Kidney capillary endothelial cell (primary cell): ENCODE measurements at regions not wholly inside any gene's neighbourhood (a gene's known extent, or its start where the extent isn't known, plus 50 kb on each side); places are given as distances from the start of the nearest gene placed in this dataset.

Experiments used
- DNase-seq: peaks from one replicate; pipeline ENCODE4 v3.0.0-alpha.2; 2018; ENCODE audit warnings: low spot score

DNA sequence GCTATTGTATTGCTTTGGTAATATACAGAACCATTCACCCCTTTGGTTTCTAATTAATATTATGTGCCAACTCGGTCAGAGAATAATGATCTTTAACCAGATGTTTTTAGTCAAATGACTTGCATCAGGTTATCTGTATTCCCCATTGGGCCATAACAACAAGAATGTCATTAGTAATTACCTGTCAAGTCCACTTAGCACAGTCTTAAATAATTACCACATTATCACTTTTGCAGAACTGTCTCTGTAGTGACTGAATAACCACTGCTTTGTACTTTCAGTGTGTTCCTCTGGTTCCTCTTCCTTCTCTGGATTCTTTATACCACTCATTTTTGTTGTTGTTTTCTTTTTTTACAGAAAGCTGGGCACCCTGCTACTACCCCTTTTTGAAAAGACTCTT is 257.7 kb upstream of the SPOCK3 start:
- no peak for DNase-seq

- DNase-seq: no peak
Observed at GRCh38 chr4:167509551-167509950, 275.3 kb upstream of the SPOCK3 start.

- no peak for DNase-seq
Observed at GRCh38 chr4:167524091-167524490, 289.8 kb upstream of the SPOCK3 start.

GRCh38 chr4:167537761-167538160 is 303.5 kb upstream of the SPOCK3 start:
- no peak for DNase-seq

DNA sequence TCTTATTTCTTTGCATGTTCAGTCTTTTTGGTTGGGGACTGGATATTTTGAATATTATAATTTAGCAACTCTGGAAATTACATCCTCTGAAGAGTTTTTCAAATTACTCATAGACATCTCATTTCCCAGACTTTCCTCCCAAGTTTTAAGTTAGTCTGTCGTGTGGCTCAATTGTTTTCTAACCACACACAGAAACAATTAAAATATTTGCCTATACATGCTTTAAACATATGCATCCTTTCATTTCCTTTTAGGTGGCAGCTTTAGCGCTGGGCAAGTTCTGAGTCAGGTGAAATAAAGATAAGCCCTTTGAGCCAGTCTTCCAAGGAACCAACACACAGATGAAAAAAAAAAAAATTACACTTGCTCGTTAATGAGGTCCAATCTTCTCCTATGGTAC is 307.0 kb upstream of the SPOCK3 start:
- DNase-seq: no peak

- DNase-seq: no peak
Observed at GRCh38 chr4:167544391-167544790, 310.1 kb upstream of the SPOCK3 start.

DNA sequence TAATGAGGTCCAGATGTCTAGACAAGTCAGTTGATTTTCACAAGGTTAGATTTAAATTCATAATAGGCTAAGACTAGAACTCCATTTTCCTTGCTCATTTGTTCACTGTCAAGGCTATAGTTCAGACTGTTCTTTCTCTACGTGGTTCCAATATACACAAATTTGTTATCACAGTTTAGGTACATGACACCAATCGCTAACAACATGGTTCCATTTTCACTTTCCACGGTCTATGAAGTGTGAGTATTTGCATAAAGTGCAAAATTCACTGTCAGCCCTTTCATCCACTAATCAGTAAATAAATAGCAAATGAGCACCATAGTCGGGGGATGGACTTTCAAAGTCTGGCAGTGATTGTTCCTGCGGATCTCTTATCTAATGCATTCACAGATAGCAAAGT is 315.7 kb upstream of the SPOCK3 start:
- DNase-seq: no peak

- no peak for DNase-seq
Observed at GRCh38 chr4:167555338-167556022, 321.2 kb upstream of the SPOCK3 start.

DNA sequence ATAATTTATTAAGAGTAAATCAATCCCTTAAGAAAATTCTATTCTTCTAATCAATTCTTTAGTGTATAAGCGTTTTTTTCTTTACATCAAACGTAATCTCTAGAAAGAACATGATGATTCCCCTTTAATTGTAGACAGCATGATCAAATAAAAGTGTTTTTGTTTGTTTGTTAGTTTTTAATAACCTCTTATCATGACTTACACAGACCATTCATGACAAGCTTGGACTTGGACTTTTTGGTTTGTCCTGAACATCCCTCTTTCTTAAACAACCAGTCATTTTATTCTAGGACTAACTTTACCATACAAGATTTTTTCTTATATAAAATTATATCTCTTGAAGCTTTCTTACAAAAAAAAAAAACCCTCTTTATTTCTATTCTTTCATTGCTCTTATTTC is 344.6 kb upstream of the SPOCK3 start:
- DNase-seq: no peak

- no peak for DNase-seq
Observed at GRCh38 chr4:167581449-167581965, 347.2 kb upstream of the SPOCK3 start.

- no peak for DNase-seq
Observed at GRCh38 chr4:167587361-167587760, 353.1 kb upstream of the SPOCK3 start.

GRCh38 chr4:167595898-167596297 is 361.6 kb upstream of the SPOCK3 start:
- DNase-seq: no peak

GRCh38 chr4:167602157-167602556 is 367.9 kb upstream of the SPOCK3 start:
- no peak for DNase-seq

- DNase-seq: no peak
Observed at GRCh38 chr4:167606551-167606950, 372.3 kb upstream of the SPOCK3 start.

DNA sequence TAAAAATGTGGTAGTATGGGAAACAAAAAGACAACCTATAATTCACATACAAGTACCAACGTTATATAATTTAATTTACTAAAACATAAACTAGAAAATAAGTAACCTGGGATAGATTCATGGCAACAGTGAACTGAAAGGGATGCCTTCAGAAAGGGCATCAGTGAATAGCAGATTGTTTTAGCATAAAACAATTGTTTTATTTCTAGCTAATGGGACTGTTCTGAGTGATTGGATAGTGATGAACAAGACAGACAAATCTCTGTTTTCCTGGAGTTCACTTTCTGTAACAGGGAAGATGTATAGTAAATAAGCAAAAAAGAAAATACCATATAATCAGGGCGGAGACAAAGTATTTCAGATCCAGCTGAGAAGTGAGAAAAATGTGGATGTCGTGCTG is 379.1 kb upstream of the SPOCK3 start:
- no peak for DNase-seq

DNA sequence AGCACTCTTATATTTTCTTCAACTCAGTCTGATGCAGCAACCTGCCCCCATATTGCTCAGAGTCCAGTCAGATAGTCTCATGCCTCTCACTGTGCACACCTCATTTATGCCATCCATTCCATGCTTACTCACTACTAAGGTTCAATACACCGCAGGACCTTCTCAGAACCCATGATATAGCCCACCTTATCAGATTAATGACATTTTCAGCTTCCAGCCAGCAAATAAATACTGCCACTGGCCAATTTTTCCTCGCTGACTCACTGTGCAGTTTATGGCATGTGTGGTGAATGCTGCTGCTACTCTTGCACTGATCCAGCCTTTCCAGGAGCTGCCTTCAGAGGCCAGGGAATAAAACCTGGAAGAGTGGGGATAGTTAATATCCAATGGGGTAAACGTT is 380.6 kb upstream of the SPOCK3 start:
- no peak for DNase-seq

DNA sequence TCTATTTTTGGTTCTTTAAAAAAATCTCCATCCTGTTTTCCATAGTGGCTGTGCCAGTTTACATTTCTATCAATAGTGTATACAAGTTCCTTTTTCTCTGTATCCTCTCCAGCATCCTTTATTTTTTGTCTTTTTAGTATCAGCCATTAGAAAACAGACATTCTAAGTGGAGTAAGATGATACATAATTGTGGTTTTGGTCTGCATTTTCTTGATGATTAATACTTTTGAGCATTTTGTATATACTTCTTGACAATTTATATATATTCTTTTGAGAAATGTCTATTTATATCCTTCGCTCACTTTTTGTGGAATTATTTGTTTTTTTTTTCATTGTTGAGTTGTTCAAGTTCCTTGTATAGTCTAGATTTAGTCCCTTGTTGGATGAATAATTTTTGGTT is 382.2 kb upstream of the SPOCK3 start:
- DNase-seq: no peak

- peak; percentile 50 for DNase-seq
Observed at GRCh38 chr4:167622481-167623240, 388.4 kb upstream of the SPOCK3 start.

- DNase-seq: no peak
Observed at GRCh38 chr4:167623241-167623572, 388.9 kb upstream of the SPOCK3 start.

GRCh38 chr4:167629272-167629671 is 395.0 kb upstream of the SPOCK3 start:
- DNase-seq: no peak

DNA sequence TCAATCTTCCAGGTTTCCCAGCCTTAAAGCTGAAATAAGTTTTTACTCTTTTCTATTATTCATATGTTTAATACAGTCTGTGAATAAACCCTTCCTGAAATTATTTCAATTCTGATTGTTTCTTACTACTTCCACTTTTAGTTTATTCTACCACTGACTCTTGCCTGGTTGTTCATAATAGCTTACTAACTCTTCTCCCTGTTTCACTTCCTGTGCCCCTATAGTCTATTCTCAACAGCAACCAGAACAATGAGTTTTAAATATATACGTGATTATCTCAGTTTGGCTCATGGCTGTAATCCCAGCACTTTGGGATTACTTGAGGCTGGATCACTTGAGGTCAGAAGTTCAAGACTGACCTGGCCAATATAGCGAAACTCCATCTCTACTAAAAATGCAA is 408.0 kb upstream of the SPOCK3 start:
- DNase-seq: no peak

DNA sequence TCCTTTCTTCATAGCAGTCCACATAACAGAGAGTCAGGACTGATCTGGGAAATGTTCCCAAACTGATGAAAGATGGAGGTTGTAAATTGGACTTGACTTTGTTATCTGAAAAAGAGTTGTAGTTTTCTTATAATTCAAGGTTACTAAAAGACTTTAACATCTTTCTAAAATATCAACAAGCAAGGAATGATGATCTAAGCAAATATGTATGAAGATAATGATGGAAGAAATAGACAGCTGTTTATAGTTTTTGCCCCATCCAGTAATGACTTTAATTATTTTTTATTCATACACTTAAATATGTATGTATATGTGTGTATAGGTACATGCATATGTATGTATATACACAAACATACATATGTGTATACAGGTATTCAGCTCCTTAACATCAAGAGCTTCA is 411.1 kb upstream of the SPOCK3 start:
- no peak for DNase-seq

- DNase-seq: no peak
Observed at GRCh38 chr4:167652267-167652666, 418.0 kb upstream of the SPOCK3 start.

- DNase-seq: no peak
Observed at GRCh38 chr4:167688660-167689142, 403.6 kb upstream of the ANXA10 start.
